Suprapubic skin (tissue), 3 donors: ENCODE measurements at regions not wholly inside any gene's neighbourhood (a gene's known extent, or its start where the extent isn't known, plus 50 kb on each side); places are given as distances from the start of the nearest gene placed in this dataset.

ENCODE experiments used
- POLR2AphosphoS5 ChIP-seq, 3 donors: sonication (generic); formaldehyde crosslinking; IDR thresholded peaks; one replicate each; pipeline ENCODE4 v1.6.1; 2017; ENCODE audit warnings: antibody characterized with exemption in 3 of 3
- TF ChIP-seq, protein P1 (sequence below), 2 donors: fragments of 200-600 bp in 1 of 2; fragments of 450-650 bp in 1 of 2; sonication (generic) in 1 of 2; IDR thresholded peaks; one replicate each; pipeline ENCODE4 v1.5.1; 2016 to 2019; ENCODE audit warnings: antibody characterized with exemption in 2 of 2, mild to moderate bottlenecking in 1 of 2, moderate library complexity in 1 of 2

DNA sequence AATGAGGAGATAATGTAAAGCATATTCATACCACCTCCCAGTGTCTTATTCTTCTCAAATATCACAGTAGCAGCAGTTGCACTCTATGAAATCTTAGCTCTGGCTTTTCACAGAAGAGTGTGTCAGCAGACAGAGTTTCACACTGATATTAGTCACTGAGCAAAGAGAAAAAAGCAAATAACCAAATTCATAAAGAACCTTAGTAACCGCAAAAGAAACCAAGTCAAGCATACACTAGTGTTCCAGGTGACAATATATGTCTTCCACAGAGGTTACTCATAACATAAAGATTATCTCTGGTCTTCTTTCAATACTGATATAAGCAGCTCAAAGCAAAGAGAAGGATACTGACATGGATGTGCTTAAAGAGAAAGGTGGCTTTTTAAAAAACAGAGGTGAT, 181.7 kb upstream of the EDNRA start:
- TF ChIP-seq, protein P1, sequence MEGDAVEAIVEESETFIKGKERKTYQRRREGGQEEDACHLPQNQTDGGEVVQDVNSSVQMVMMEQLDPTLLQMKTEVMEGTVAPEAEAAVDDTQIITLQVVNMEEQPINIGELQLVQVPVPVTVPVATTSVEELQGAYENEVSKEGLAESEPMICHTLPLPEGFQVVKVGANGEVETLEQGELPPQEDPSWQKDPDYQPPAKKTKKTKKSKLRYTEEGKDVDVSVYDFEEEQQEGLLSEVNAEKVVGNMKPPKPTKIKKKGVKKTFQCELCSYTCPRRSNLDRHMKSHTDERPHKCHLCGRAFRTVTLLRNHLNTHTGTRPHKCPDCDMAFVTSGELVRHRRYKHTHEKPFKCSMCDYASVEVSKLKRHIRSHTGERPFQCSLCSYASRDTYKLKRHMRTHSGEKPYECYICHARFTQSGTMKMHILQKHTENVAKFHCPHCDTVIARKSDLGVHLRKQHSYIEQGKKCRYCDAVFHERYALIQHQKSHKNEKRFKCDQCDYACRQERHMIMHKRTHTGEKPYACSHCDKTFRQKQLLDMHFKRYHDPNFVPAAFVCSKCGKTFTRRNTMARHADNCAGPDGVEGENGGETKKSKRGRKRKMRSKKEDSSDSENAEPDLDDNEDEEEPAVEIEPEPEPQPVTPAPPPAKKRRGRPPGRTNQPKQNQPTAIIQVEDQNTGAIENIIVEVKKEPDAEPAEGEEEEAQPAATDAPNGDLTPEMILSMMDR (IDR thresholded peaks at IDR 0.05), result no peak
- no peak for TF ChIP-seq POLR2AphosphoS5 (IDR thresholded peaks at IDR 0.05)
